ENCODE measurements at regions not wholly inside any gene's neighbourhood (a gene's known extent, or its start where the extent isn't known, plus 50 kb on each side); places are given as distances from the start of the nearest gene placed in this dataset.

- TF ChIP-seq, protein P1, sequence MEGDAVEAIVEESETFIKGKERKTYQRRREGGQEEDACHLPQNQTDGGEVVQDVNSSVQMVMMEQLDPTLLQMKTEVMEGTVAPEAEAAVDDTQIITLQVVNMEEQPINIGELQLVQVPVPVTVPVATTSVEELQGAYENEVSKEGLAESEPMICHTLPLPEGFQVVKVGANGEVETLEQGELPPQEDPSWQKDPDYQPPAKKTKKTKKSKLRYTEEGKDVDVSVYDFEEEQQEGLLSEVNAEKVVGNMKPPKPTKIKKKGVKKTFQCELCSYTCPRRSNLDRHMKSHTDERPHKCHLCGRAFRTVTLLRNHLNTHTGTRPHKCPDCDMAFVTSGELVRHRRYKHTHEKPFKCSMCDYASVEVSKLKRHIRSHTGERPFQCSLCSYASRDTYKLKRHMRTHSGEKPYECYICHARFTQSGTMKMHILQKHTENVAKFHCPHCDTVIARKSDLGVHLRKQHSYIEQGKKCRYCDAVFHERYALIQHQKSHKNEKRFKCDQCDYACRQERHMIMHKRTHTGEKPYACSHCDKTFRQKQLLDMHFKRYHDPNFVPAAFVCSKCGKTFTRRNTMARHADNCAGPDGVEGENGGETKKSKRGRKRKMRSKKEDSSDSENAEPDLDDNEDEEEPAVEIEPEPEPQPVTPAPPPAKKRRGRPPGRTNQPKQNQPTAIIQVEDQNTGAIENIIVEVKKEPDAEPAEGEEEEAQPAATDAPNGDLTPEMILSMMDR (conservative IDR thresholded peaks at IDR 0.05) = no peak
- TF ChIP-seq EZH2 (IDR thresholded peaks at IDR 0.05; ENCODE audit: low read depth) = no peak
These were observed 157.4 kb downstream of the TNFSF18 start for GRCh38 chr1:172893146-172893841.
